ENCODE measurements at regions not wholly inside any gene's neighbourhood (a gene's known extent, or its start where the extent isn't known, plus 50 kb on each side); places are given as distances from the start of the nearest gene placed in this dataset.

DNA sequence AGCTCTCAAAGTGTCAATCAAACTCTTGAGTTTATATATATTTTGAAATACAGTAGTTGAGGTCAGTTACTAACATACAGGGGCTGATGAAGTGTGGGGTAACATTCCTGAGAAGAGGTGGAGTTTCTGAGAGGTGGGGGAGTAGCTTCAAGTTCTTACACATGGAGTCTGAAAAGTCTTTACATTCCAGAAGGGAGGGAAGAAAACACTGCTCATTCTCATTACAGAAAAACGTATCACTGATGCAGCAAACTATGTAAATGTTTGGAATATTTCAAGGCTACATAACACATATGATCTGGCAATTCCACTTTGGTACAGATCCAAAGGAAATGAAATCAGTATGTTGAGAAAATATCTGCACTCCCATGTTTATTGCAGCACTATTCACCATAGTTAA, 1065.8 kb upstream of the B3GALT2 start:
- TF ChIP-seq NELFE (IDR thresholded peaks at IDR 0.05; ENCODE audit: insufficient read depth, insufficient read length) (no peak), POLR2AphosphoS5 (IDR thresholded peaks at IDR 0.05; ENCODE audit: control insufficient read depth, insufficient read depth, low read depth, low read length) (no peak), POLR2A (conservative IDR thresholded peaks at IDR 0.05) (no peak), FUS (optimal IDR thresholded peaks at IDR 0.05; ENCODE audit: low read depth, low read length) (no peak), RCOR1 (IDR thresholded peaks at IDR 0.05; ENCODE audit: borderline replicate concordance in 1 of 2, low read depth in 2 of 2, low read length in 2 of 2) (no peak), EP300 (IDR thresholded peaks at IDR 0.05; ENCODE audit: low read length) (no peak)
- TF ChIP-seq, protein P1, sequence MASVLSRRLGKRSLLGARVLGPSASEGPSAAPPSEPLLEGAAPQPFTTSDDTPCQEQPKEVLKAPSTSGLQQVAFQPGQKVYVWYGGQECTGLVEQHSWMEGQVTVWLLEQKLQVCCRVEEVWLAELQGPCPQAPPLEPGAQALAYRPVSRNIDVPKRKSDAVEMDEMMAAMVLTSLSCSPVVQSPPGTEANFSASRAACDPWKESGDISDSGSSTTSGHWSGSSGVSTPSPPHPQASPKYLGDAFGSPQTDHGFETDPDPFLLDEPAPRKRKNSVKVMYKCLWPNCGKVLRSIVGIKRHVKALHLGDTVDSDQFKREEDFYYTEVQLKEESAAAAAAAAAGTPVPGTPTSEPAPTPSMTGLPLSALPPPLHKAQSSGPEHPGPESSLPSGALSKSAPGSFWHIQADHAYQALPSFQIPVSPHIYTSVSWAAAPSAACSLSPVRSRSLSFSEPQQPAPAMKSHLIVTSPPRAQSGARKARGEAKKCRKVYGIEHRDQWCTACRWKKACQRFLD (CRISPR knock-in tag; IDR thresholded peaks at IDR 0.05): no peak
- TF ChIP-seq, protein P2, sequence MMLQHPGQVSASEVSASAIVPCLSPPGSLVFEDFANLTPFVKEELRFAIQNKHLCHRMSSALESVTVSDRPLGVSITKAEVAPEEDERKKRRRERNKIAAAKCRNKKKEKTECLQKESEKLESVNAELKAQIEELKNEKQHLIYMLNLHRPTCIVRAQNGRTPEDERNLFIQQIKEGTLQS (IDR thresholded peaks at IDR 0.05): no peak
- TF ChIP-seq, protein P2 (CRISPR knock-in tag; conservative IDR thresholded peaks at IDR 0.05): no peak

All from K562 (cell line).